Kidney epithelial cell (primary cell): ENCODE measurements at regions not wholly inside any gene's neighbourhood (a gene's known extent, or its start where the extent isn't known, plus 50 kb on each side); places are given as distances from the start of the nearest gene placed in this dataset.
A peak's percentile ranks its signal among the peaks of the same experiment; 100 is the strongest.
"Not testable (repeated sequence)": the region's sequence is repeated elsewhere in the genome, so short reads cannot be mapped to it uniquely, and the experiment has no call there.

Experiments
- DNase-seq: peaks from one replicate; pipeline ENCODE4 v3.0.0-alpha.2; 2010; ENCODE audit warnings: low read depth
- H3K27me3 ChIP-seq: 2 replicates; pipeline ENCODE4 v1.6.0; 2011; ENCODE audit warnings: low read length; ENCODE audit not compliant: control insufficient read depth, insufficient read depth
- H3K36me3 ChIP-seq: 2 replicates; pipeline ENCODE4 v1.5.1; 2011; ENCODE audit warnings: low read length; ENCODE audit not compliant: control insufficient read depth, insufficient read depth
- H3K4me3 ChIP-seq: 2 replicates; pipeline ENCODE4 v1.5.1; 2011; ENCODE audit warnings: low read depth, mild to moderate bottlenecking, control low read depth, low read length
- TF ChIP-seq, protein P1 (sequence below): IDR thresholded peaks from 2 replicates; pipeline ENCODE4 v1.5.1; 2011; ENCODE audit warnings: mild to moderate bottlenecking, moderate library complexity, low read length, control low read depth, inconsistent platforms; ENCODE audit not compliant: insufficient read depth, poor library complexity, severe bottlenecking

DNA sequence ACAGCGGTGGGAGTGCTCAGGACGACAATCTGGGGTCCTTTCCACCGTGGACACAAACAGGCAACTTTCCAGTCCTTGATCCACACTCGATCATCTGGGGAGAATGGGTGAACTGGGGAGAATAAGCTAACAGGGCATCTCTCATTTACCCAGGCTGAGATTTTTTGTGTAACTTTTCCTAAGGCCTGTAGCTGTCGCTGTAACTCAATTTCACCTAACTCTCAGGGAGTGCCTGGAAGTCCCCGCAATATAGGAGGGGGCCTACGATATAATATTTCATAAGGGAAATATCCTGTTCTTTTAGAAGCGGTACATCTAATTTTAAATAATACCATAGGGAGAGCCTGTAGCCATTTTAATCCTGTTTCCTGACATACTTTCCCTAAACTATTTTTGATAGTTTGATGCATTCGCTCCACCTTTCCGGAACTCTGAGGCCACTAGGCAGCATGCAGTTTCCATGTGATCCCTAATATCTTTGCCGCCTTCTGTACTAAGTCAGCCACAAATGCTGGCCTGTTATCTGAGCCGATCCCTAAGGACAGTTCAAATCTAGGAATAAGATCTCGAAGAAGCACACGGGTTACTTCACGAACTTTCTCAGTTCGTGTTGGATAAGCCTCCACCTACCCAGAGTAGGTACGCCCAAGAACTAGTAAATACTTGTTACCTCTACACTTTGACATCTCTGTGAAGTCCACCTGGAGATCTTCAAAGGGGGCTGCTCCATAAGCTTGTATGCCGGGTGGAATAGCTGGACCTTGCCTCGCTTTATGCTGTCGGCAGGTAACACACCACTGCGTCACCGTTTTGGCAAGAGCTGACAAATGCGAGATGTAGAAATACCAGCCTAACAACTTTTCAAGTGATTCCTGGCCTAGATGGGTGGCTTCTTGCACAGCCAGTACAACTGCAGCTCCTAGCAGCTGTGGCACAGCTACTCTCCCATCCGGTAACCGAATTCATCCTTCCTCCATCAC, 155.7 kb downstream of the UNC93B1 start:
- H3K36me3 ChIP-seq, H3K27me3 ChIP-seq, DNase-seq, H3K4me3 ChIP-seq: not testable (repeated sequence)
- TF ChIP-seq, protein P1, sequence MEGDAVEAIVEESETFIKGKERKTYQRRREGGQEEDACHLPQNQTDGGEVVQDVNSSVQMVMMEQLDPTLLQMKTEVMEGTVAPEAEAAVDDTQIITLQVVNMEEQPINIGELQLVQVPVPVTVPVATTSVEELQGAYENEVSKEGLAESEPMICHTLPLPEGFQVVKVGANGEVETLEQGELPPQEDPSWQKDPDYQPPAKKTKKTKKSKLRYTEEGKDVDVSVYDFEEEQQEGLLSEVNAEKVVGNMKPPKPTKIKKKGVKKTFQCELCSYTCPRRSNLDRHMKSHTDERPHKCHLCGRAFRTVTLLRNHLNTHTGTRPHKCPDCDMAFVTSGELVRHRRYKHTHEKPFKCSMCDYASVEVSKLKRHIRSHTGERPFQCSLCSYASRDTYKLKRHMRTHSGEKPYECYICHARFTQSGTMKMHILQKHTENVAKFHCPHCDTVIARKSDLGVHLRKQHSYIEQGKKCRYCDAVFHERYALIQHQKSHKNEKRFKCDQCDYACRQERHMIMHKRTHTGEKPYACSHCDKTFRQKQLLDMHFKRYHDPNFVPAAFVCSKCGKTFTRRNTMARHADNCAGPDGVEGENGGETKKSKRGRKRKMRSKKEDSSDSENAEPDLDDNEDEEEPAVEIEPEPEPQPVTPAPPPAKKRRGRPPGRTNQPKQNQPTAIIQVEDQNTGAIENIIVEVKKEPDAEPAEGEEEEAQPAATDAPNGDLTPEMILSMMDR, result peak; percentile 27

DNA sequence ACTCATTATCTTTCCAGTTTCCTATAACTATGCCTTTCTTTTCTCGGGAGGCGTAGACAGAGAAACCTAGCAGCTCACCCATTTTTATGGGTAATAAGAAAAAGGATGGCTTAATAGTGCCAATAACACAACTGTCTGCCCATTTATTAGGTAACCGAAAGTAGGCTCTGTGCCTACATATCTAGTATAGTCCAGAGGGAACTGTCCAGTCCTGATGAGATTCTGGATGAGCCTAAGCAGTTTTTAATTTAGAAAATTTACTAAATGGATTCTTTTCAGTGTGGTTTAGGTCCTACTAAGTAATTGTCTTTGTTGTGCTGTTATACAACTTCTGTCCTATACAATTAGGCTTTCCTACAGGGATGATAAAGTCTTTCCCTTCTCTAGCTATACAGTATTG, 157.6 kb downstream of the UNC93B1 start:
- not testable (repeated sequence) for DNase-seq, H3K27me3 ChIP-seq, H3K36me3 ChIP-seq, H3K4me3 ChIP-seq

DNA sequence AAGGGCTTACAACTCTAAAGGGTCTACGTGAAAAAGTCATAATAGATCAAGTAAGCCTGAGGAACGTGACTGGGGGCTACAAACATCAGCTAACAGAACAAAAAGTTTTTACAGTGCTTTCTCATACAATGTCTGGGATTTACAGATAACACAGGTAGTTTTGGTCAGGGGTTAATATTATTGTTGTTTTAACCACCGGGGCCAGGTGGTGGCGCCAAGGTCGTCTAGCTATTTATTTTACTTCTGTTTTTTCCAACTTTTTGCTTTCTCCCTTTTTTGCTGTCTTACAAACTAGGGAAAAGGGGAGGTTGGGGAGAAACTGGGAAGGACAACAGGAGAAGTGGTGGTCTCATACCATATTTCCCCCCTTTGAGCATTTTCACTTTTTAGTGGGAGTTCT, 158.6 kb downstream of the UNC93B1 start:
- H3K27me3 ChIP-seq, H3K4me3 ChIP-seq, DNase-seq, H3K36me3 ChIP-seq: not testable (repeated sequence)

DNA sequence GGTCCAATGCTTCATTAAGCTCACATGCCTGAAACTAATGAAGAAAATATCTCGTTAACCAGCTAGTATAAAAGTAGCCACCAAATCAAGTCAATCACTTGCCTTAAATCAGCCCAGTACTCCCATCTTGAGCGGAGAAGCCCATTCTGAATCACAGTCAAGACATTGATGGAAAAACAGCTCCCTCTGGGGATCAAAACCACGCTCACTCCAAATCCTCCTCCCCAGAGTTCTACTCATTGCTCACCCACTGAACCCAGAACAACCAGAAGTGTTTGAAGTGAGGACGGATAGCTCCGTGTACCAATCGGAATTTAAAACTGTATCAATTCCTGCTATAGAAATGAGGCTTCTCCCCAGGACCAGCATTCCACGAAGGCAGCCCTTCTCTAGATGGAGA, 163.3 kb downstream of the UNC93B1 start:
- DNase-seq, H3K27me3 ChIP-seq, H3K36me3 ChIP-seq, H3K4me3 ChIP-seq: not testable (repeated sequence)

DNA sequence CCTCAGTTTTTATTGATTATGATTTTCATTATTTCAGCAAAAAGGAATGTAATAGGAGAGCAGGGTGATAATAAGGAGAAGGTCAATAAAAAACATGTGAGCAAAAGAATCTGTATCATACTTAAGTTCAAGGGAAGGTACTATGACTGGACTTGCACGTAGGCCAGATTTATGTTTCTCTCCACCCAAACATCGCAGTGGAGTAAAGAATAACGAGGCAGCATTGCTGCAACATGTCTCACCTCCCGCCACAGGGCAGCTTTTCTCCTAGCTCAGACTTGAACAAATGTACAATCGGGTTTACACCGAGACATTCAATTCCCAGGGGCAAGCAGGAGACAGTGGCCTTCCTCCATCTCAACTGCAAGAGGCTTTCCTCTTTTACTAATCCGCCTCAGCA, 155.7 kb upstream of the ALDH3B2 start:
- H3K36me3 ChIP-seq, DNase-seq: not testable (repeated sequence)

GRCh38 chr11:67826951-67827296, 152.5 kb upstream of the ALDH3B2 start:
- peaks cover 10% of the 10 kb centered on the region for H3K27me3 ChIP-seq
- H3K4me3 ChIP-seq, H3K36me3 ChIP-seq, DNase-seq: not testable (repeated sequence)

More for the DNA sequence above, 155.7 kb upstream of the ALDH3B2 start:
- H3K4me3 ChIP-seq, result not testable (repeated sequence)
- peaks cover 10% of the 10 kb centered on the region for H3K27me3 ChIP-seq

- peaks cover 10% of the 10 kb centered on the region for H3K27me3 ChIP-seq
- not testable (repeated sequence) for H3K4me3 ChIP-seq, DNase-seq, H3K36me3 ChIP-seq
Observed at GRCh38 chr11:67826028-67826950, 151.9 kb upstream of the ALDH3B2 start.

DNA sequence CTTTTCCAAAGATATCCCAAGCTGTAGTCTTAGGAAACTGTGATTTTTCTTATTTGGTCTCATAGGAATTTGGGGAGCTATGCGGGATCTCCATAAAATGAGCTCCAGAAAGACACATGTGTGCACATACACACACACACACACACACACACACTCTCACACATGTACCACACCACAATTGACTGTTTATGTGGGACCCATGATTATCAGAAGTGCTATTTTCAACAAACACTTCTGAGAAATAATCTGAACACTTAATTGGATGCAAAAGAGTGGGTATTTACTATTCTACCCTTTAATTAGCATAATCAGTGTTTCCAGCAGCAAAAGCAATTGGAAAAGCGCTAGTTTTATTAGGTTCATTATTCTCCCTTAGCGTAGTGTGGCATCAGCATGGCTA, 150.4 kb upstream of the ALDH3B2 start:
- DNase-seq, H3K36me3 ChIP-seq, H3K4me3 ChIP-seq: not testable (repeated sequence)
- H3K27me3 ChIP-seq, result peaks cover 10% of the 10 kb centered on the region

DNA sequence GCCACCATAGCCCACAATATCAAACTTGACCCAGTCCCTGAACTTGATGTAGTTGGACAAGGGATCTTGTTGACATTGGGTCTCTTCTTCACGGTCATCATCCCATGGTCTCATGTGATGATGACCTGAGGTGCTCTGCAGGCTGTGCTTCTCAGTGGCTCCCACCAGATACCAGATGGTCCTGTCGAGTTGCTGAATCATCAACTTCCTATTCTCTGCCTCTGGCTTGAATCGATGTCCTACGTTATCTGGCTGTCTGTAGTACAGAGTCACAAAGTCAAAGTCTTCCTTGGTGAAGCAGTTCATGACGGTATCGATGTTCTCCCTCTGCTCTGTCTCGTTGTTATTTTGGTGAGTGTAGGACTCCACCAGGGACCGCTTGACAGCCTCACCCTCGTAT, 145.7 kb upstream of the ALDH3B2 start:
- no peak for DNase-seq
- Histone ChIP-seq H3K4me3 (no peak overlapping the region), H3K27me3 (no peaks in the 10 kb centered on the region), H3K36me3 (no peaks in the 10 kb centered on the region)
- TF ChIP-seq, protein P1, result no peak

DNA sequence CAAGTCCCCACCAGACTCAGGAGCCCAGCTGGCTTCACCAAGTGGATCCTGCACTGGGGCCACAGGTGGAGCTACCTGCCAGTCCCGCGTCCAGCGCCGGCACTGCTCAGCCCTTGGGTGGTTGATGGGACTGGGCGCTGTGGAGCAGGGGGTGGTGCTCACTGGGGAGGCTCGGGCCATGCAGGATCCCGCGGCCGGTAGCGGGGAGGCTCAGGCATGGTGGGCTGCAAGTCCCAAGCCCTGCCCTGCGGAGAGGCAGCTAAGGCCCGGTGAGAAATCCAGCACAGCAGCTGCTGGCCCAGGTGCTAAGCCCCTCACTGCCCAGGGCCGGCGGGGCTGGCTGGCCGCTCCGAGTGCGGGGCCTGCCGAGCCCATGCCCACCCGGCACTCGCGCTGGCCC, 143.1 kb upstream of the ALDH3B2 start:
- H3K36me3 ChIP-seq, H3K27me3 ChIP-seq, DNase-seq, H3K4me3 ChIP-seq: not testable (repeated sequence)

GRCh38 chr11:67809301-67809700, 134.9 kb upstream of the ALDH3B2 start:
- H3K27me3 ChIP-seq, H3K4me3 ChIP-seq, H3K36me3 ChIP-seq, DNase-seq: not testable (repeated sequence)

GRCh38 chr11:67807896-67808295, 133.5 kb upstream of the ALDH3B2 start:
- H3K27me3 ChIP-seq, H3K4me3 ChIP-seq, DNase-seq, H3K36me3 ChIP-seq: not testable (repeated sequence)
